GM21529 (cell line): ENCODE measurements at regions not wholly inside any gene's neighbourhood (a gene's known extent, or its start where the extent isn't known, plus 50 kb on each side); places are given as distances from the start of the nearest gene placed in this dataset.

Experiments used
- ATAC-seq: cut with Tn5 transposase; IDR thresholded peaks from one replicate; pipeline ENCODE4 v1.9.1; 2021; ENCODE audit not compliant: unreplicated experiment

- no peak for ATAC-seq
Observed at GRCh38 chr19:28289295-28290063, 923.5 kb downstream of the UQCRFS1 start.

GRCh38 chr19:28288572-28289264 is 924.2 kb downstream of the UQCRFS1 start:
- ATAC-seq, result no peak

GRCh38 chr19:28285917-28286316 is 927.0 kb downstream of the UQCRFS1 start:
- ATAC-seq, result no peak

GRCh38 chr19:28285078-28285477 is 927.9 kb downstream of the UQCRFS1 start:
- ATAC-seq, result no peak

- ATAC-seq, result no peak
Observed at GRCh38 chr19:28284389-28284788, 928.6 kb downstream of the UQCRFS1 start.

GRCh38 chr19:28283592-28283991 is 929.4 kb downstream of the UQCRFS1 start:
- no peak for ATAC-seq

- ATAC-seq, result no peak
Observed at GRCh38 chr19:28281676-28282075, 931.3 kb downstream of the UQCRFS1 start.

- no peak for ATAC-seq
Observed at GRCh38 chr19:28264556-28264955, 948.4 kb downstream of the UQCRFS1 start.

- ATAC-seq, result no peak
Observed at GRCh38 chr19:28258829-28259228, 954.1 kb downstream of the UQCRFS1 start.

- ATAC-seq, result no peak
Observed at GRCh38 chr19:28257396-28257795, 955.6 kb downstream of the UQCRFS1 start.

- no peak for ATAC-seq
Observed at GRCh38 chr19:28247243-28247642, 965.7 kb downstream of the UQCRFS1 start.

GRCh38 chr19:28245937-28246336 is 967.0 kb downstream of the UQCRFS1 start:
- no peak for ATAC-seq

- ATAC-seq, result no peak
Observed at GRCh38 chr19:28244966-28245365, 968.0 kb downstream of the UQCRFS1 start.

- no peak for ATAC-seq
Observed at GRCh38 chr19:28242317-28242927, 970.5 kb downstream of the UQCRFS1 start.

- ATAC-seq, result no peak
Observed at GRCh38 chr19:28239270-28239669, 973.7 kb downstream of the UQCRFS1 start.

- no peak for ATAC-seq
Observed at GRCh38 chr19:28238270-28238820, 974.6 kb downstream of the UQCRFS1 start.

- no peak for ATAC-seq
Observed at GRCh38 chr19:28235606-28236125, 977.3 kb downstream of the UQCRFS1 start.

GRCh38 chr19:28234637-28235036 is 978.3 kb downstream of the UQCRFS1 start:
- ATAC-seq, result no peak

- no peak for ATAC-seq
Observed at GRCh38 chr19:28228854-28229253, 984.1 kb downstream of the UQCRFS1 start.

- no peak for ATAC-seq
Observed at GRCh38 chr19:28224441-28224840, 988.5 kb downstream of the UQCRFS1 start.

GRCh38 chr19:28221736-28222135 is 991.2 kb downstream of the UQCRFS1 start:
- ATAC-seq, result no peak
